OCI-LY7 (cell line): ENCODE measurements at regions not wholly inside any gene's neighbourhood (a gene's known extent, or its start where the extent isn't known, plus 50 kb on each side); places are given as distances from the start of the nearest gene placed in this dataset.
"Not testable (repeated sequence)": the region's sequence is repeated elsewhere in the genome, so short reads cannot be mapped to it uniquely, and the experiment has no call there.

Source experiments
- BruUV-seq: library from RNA; stranded (reverse); fragments of 400-500 nt; replicated peaks from 2 replicates; lab custom pipeline; 2021; lab: Mats Ljungman, UMichigan
- CTCF ChIA-PET: fragments of 300-600 bp; sonication (Branson Sonifier 250); formaldehyde crosslinking; loops from one replicate; lab custom pipeline; 2022; ENCODE audit warnings: antibody characterized with exemption; ENCODE audit not compliant: unreplicated experiment; lab: Charles Lee
- POLR2A ChIA-PET: fragments of 300-600 bp; sonication (Branson Sonifier 250); formaldehyde crosslinking; loops from one replicate; lab custom pipeline; 2022; ENCODE audit warnings: antibody characterized with exemption; lab: Charles Lee
- DNase-seq: peaks from one replicate; pipeline ENCODE4 v3.0.0-alpha.2; 2015; ENCODE audit warnings: low spot score
- H2AFZ ChIP-seq: fragments of 200-600 bp; sonication (generic), shearing (Covaris generic); 2 replicates; pipeline ENCODE4 v1.6.1; 2014; ENCODE audit warnings: mild to moderate bottlenecking, antibody characterized with exemption, low read length, moderate library complexity
- H3K27ac ChIP-seq: fragments of 200-600 bp; sonication (generic); 2 replicates; pipeline ENCODE4 v1.5.1; 2014; ENCODE audit warnings: mixed run types, low read depth, mild to moderate bottlenecking, moderate library complexity, low read length, inconsistent platforms; ENCODE audit not compliant: poor library complexity, severe bottlenecking
- H3K36me3 ChIP-seq: fragments of 200-600 bp; sonication (generic); 2 replicates; pipeline ENCODE4 v1.6.1; 2014; ENCODE audit warnings: mild to moderate bottlenecking, antibody characterized with exemption, low read length, moderate library complexity, mixed read lengths; ENCODE audit not compliant: insufficient read depth
- H3K4me1 ChIP-seq: fragments of 200-600 bp; sonication (generic); 2 replicates; pipeline ENCODE4 v1.5.1; 2014; ENCODE audit warnings: mild to moderate bottlenecking, low read length; ENCODE audit not compliant: insufficient read depth, poor library complexity, severe bottlenecking
- H3K4me2 ChIP-seq: fragments of 200-600 bp; sonication (generic); 2 replicates; pipeline ENCODE4 v1.6.1; 2014; ENCODE audit warnings: mild to moderate bottlenecking, low read length
- H3K4me3 ChIP-seq: fragments of 200-600 bp; sonication (generic); 2 replicates; pipeline ENCODE4 v1.5.1; 2014; ENCODE audit warnings: mild to moderate bottlenecking, low read depth, low read length; ENCODE audit not compliant: poor library complexity, severe bottlenecking
- H3K79me2 ChIP-seq: fragments of 200-600 bp; sonication (generic); 2 replicates; pipeline ENCODE4 v1.6.1; 2016; ENCODE audit warnings: low read depth, mild to moderate bottlenecking, low read length, moderate library complexity, mixed read lengths; ENCODE audit not compliant: insufficient read depth
- H3K9me2 ChIP-seq: fragments of 200-600 bp; sonication (generic); 2 replicates; pipeline ENCODE4 v1.6.1; 2016; ENCODE audit warnings: mild to moderate bottlenecking, low read length, mixed read lengths; ENCODE audit not compliant: insufficient read depth
- H3K9me3 ChIP-seq: fragments of 200-600 bp; sonication (generic); 2 replicates; pipeline ENCODE4 v1.6.1; 2014; ENCODE audit warnings: mild to moderate bottlenecking, mixed run types, low read length, mixed read lengths
- H4K20me1 ChIP-seq: fragments of 200-600 bp; sonication (generic); 2 replicates; pipeline ENCODE4 v1.6.1; 2014; ENCODE audit warnings: mild to moderate bottlenecking, antibody characterized with exemption, low read length, moderate library complexity, mixed read lengths; ENCODE audit not compliant: insufficient read depth
- EZH2phosphoT487 ChIP-seq: fragments of 200-600 bp; sonication (generic); IDR thresholded peaks from 2 replicates; pipeline ENCODE4 v1.6.1; 2018; ENCODE audit warnings: low read depth, borderline replicate concordance, mild to moderate bottlenecking, mixed run types, antibody characterized with exemption, low read length, moderate library complexity, mixed read lengths
- intact Hi-C: fragments of 100-400 bp; cut with micrococcal nuclease; formaldehyde crosslinking; loops from one replicate; pipeline ENCODE4 v1.10.0; 2022; ENCODE audit not compliant: unreplicated experiment
- TF ChIP-seq, protein P1 (sequence below): fragments of 200-600 bp; sonication (generic); conservative IDR thresholded peaks from 2 replicates; pipeline ENCODE4 v1.5.1; 2014; ENCODE audit warnings: mild to moderate bottlenecking, antibody characterized with exemption, low read length, moderate library complexity, mixed read lengths

GRCh38 chr6:57974653-57975052 lies 657.2 kb downstream of the PRIM2 start:
- Histone ChIP-seq H3K27ac (no peak overlapping the region), H3K4me2 (no peak overlapping the region), H3K36me3 (no peaks in the 10 kb centered on the region), H3K9me3 (no peaks in the 10 kb centered on the region), H3K4me1 (no peaks in the 10 kb centered on the region), H3K9me2 (no peaks in the 10 kb centered on the region), H3K79me2 (no peaks in the 10 kb centered on the region), H3K4me3 (no peak overlapping the region), H2AFZ (no peak overlapping the region), H4K20me1 (no peaks in the 10 kb centered on the region)
- DNase-seq = no peak
- ChIA-PET POLR2A (no interaction called here), CTCF (no interaction called here)
- no peak for TF ChIP-seq EZH2phosphoT487
- TF ChIP-seq, protein P1, sequence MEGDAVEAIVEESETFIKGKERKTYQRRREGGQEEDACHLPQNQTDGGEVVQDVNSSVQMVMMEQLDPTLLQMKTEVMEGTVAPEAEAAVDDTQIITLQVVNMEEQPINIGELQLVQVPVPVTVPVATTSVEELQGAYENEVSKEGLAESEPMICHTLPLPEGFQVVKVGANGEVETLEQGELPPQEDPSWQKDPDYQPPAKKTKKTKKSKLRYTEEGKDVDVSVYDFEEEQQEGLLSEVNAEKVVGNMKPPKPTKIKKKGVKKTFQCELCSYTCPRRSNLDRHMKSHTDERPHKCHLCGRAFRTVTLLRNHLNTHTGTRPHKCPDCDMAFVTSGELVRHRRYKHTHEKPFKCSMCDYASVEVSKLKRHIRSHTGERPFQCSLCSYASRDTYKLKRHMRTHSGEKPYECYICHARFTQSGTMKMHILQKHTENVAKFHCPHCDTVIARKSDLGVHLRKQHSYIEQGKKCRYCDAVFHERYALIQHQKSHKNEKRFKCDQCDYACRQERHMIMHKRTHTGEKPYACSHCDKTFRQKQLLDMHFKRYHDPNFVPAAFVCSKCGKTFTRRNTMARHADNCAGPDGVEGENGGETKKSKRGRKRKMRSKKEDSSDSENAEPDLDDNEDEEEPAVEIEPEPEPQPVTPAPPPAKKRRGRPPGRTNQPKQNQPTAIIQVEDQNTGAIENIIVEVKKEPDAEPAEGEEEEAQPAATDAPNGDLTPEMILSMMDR = no peak
- intact Hi-C loops = no loop called here
- no TSS peak for BruUV-seq

DNA sequence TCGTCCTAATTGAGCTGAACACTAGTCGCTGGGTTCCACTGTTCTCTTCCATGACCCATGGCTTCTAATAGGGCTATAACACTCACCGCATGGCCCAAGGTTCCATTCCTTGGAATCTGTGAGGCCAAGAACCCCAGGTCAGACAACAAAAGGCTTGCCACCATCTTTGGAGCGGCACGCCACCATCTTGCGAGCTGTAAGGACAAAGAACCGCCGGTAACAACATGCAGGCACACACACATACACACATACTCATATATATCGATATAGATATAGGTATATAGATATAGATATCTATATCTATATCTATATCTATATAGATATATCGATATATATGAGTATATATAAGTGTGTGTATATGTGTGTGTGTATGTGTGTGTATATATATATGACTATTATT lies 657.7 kb downstream of the PRIM2 start:
- H4K20me1 ChIP-seq, H3K4me3 ChIP-seq, H3K36me3 ChIP-seq, CTCF ChIA-PET, H2AFZ ChIP-seq, H3K4me1 ChIP-seq, intact Hi-C loops, BruUV-seq, H3K79me2 ChIP-seq, H3K27ac ChIP-seq, H3K9me3 ChIP-seq, H3K9me2 ChIP-seq, H3K4me2 ChIP-seq, DNase-seq, POLR2A ChIA-PET: not testable (repeated sequence)

- H3K9me3 ChIP-seq, H3K36me3 ChIP-seq, H3K79me2 ChIP-seq, intact Hi-C loops, H2AFZ ChIP-seq, H3K27ac ChIP-seq, H3K4me2 ChIP-seq, H3K4me3 ChIP-seq, H3K9me2 ChIP-seq, H4K20me1 ChIP-seq, BruUV-seq, CTCF ChIA-PET, H3K4me1 ChIP-seq, DNase-seq, POLR2A ChIA-PET: not testable (repeated sequence)
Observed at GRCh38 chr6:57976371-57976770, 658.9 kb downstream of the PRIM2 start.

DNA sequence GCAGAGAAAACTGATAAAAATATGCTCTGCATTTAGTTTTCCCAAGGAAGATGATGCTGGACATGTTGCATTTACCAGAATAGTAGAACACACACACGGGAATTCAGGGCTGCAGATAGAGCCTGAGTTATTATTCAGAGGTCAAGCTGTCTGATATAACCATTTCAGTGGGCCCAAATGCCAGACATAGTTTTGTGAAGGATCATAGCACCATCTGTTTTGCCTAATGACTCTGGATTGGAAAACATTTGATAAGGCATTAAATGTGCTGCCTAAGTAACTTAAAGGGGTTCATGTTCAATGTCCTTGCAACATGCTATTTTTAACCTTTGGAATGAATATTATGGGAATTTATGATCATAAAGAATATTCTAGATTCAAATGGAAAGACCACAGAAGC lies 666.2 kb downstream of the PRIM2 start:
- H3K9me2 ChIP-seq, H3K36me3 ChIP-seq, DNase-seq, POLR2A ChIA-PET, CTCF ChIA-PET, H3K4me1 ChIP-seq, H2AFZ ChIP-seq, H3K4me3 ChIP-seq, intact Hi-C loops, H4K20me1 ChIP-seq, H3K79me2 ChIP-seq, H3K9me3 ChIP-seq, H3K27ac ChIP-seq, BruUV-seq, H3K4me2 ChIP-seq: not testable (repeated sequence)

- H3K9me3 ChIP-seq, CTCF ChIA-PET, H3K36me3 ChIP-seq, H3K79me2 ChIP-seq, intact Hi-C loops, H4K20me1 ChIP-seq, H3K9me2 ChIP-seq, BruUV-seq, H3K4me1 ChIP-seq, H2AFZ ChIP-seq, H3K4me3 ChIP-seq, H3K4me2 ChIP-seq, H3K27ac ChIP-seq, POLR2A ChIA-PET, DNase-seq: not testable (repeated sequence)
Observed at GRCh38 chr6:57984575-57984974, 667.1 kb downstream of the PRIM2 start.

GRCh38 chr6:57985734-57986133 lies 668.3 kb downstream of the PRIM2 start:
- H3K9me2 ChIP-seq, H3K27ac ChIP-seq, POLR2A ChIA-PET, H3K4me2 ChIP-seq, H3K4me1 ChIP-seq, CTCF ChIA-PET, DNase-seq, intact Hi-C loops, H3K36me3 ChIP-seq, H3K9me3 ChIP-seq, H3K4me3 ChIP-seq, BruUV-seq, H4K20me1 ChIP-seq, H3K79me2 ChIP-seq: not testable (repeated sequence)
- H2AFZ ChIP-seq = peak overlapping the region; percentile 58; the same call in 1 of the 2 replicates
